PFSK-1 (cell line): ENCODE measurements at regions not wholly inside any gene's neighbourhood (a gene's known extent, or its start where the extent isn't known, plus 50 kb on each side); places are given as distances from the start of the nearest gene placed in this dataset.

Experiments
- POLR2AphosphoS5 ChIP-seq: IDR thresholded peaks from 2 replicates; pipeline ENCODE4 v1.6.1; 2012; ENCODE audit warnings: low read depth, mild to moderate bottlenecking, control low read depth, low read length, moderate library complexity
- SIN3A ChIP-seq: IDR thresholded peaks from 2 replicates; pipeline ENCODE4 v1.6.1; 2012; ENCODE audit warnings: mild to moderate bottlenecking, low read length, moderate library complexity, borderline replicate concordance; ENCODE audit not compliant: insufficient read depth

DNA sequence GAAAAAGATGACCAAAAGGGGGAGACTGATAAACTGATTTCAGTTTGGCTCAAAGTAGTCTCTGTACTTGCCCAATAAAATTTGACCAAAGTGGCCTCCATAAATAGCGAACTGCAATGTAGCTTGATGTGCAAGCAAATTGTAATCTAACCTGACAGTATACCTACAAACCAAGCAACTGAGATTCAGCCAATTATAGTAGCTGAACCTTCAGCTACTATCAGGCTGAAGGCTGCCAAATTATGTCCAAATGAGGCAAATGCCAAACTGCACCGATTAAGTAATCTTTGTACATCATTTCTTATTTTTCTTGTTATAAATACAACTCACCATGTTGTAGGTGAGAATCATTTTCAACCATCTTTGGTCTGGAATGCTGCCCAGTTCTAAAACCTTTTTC lies 390.6 kb downstream of the CDH9 start:
- TF ChIP-seq POLR2AphosphoS5 (no peak), SIN3A (no peak)
